C1 segment of cervical spinal cord (tissue), 14 donors: ENCODE measurements at regions not wholly inside any gene's neighbourhood (a gene's known extent, or its start where the extent isn't known, plus 50 kb on each side); places are given as distances from the start of the nearest gene placed in this dataset.
"Not testable (repeated sequence)": the region's sequence is repeated elsewhere in the genome, so short reads cannot be mapped to it uniquely, and the experiment has no call there.

Source experiments
- DNase-seq, 14 donors: peaks; one replicate each; lab custom pipeline; 2025; lab: John Stamatoyannopoulos, UW

DNA sequence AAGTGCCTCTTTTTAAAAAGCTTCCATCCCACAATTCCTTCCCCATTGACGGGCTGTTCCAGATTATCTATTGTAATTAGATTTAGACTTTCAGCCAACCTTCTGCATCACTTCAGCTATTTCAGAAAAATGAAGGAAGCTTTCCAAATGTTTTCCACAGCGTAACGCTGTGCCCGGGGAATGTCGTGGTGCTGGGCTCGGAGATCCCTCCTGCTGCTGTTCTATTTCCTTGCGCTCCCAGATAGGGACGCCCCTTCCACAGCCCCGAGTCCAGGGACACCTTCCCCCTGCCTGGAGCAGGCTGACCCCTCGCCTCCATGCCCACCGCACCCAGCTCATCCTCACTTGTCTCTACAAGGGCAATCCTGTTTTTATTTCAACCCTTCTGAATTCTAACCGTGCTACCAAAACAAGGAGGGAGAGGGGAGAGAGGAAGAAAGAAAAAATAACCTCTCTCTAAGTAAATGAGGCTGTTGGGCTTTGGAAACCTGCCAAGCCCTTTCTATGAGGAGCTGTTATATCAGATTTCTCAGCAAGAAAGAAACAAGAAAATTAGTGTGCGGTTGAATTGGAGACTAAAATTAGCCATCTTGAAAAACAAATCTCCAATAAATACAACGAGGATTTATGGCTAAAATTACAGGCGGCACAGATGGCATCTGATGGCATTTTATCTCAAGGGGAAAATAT, 366.9 kb downstream of the BRD1 start:
- no peak for DNase-seq

DNA sequence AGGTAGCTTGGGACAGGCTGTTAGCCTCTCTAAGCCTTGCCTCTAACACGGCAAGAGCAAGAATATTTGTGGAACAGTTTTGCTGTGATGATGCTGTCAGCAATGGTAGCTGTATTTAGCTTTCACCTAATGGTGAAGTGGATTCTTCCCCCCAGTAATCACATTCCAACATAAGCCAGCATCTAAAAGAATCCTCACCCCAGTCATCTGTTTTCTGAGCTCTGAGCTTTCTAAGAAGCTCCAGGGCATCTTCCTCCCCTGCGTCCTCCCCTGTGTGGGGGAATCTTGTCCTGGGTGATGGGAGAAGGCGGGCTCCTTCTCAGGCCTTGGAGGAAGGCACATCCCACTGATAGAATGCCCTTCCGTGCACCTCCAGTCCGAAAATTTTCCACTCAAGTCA, 367.6 kb downstream of the BRD1 start:
- DNase-seq: no peak

DNA sequence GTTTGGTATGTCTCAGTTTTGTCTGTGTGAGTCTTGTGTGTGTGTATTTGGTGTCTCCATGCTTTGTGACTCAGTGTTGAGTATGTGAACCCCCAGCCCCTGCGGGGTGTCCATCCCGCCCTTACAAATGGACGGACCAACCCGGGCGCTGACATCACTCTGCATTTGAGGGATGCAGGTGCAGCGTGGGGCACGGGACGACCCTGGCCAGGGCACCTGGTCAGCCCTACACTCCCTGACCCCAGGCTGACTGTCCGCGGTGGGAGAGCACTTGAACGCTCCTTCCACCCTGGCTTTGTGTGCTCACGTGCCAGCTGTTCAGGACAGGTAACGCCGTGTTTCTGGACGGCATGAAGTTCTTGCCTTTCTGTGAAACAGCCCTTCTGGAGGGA, 369.0 kb downstream of the BRD1 start:
- DNase-seq: no peak

DNA sequence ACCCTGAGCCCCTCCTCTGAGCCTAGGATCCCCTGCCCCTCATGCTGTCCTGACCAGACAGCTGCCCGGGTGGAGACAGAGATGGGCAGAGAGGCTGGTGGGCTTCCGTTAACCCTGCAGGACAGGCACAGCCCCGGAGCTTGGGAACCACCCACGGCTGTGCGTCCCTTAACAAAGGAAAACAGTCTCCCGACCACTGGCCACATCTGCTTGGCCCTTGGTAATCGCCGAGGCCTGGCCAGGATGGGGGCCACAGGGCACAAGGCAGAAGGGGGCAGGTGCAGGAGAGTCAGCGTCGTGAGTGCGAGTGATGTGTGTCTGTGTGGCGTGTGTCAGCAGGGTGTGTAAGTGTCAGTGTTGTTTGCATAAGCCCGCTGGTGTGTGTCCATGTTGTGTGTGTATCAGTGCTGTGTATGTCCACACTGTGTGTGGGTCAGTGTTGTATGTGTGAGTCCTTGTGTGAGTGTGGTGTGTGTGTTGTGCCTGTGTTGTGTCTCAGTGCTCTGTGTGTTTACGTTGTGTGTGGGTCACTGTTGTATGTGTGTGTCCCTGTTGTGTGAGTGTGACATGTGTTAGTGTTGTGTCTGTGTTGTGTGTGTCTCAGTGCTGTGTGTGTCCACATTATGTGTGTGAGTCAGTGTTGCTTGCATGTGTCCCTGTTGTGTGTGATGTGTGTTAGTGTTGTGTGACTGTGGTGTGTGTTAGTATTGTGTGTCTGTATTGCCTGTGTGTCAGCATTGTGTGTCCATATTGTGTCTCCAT, 369.5 kb downstream of the BRD1 start:
- DNase-seq: no peak

DNA sequence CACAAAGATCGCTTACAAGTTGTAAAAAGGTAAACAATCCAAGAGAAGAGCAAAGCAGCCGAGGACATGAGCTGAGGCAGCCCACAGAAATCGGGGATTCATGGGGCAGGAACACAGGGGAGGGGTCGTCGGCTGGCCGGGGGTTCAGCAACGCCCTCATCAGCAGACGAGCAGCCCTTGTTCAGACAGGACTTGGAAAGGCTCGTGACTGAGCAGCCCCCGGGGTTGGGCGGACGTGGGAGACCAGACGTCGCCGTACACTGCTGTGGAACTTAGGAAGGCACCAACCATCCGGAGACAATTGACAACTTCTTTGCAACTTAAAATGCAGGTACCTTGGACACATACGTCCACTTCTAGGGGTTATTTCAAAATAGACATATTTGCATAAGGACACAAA, 370.5 kb downstream of the BRD1 start:
- no peak for DNase-seq

DNA sequence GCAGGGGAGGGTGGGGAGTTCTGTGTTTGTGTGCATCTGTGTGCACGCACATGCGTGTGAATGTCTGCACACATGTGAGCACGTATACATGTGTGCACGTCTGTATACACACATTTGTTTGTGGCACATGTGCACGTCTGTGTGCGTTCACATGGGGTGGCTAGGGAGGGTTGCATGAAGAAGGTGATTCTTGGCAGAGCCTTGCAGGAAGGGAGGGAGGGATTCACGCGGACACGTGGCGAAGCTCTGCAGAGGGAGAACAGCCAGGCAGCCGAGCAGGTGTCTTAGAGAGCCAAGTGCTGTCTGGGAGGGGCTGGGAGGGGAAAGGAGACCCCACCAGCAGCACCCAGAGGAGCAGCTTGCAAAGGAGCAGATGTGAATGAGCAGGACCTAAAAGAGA, 372.1 kb downstream of the BRD1 start:
- DNase-seq: no peak

DNA sequence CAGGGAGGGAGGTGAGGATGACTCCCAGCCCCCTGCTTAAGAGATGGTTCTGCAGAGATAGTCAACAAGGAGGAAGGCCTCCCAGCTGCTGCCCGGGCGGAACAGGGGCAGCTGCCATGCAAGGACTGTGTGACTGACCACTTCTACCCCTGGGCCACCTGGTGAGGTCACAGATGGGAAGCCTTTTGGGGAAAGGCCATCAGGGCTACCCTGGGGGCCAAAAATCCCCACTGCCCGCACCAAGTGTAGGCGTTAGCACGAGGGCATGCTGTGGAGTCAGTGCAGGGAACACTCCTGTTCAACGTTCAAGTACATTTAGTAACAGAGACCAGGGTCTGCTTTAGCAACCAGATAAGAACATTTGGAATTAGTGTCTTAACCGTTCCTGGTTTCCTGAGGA, 372.9 kb downstream of the BRD1 start:
- DNase-seq: no peak

DNA sequence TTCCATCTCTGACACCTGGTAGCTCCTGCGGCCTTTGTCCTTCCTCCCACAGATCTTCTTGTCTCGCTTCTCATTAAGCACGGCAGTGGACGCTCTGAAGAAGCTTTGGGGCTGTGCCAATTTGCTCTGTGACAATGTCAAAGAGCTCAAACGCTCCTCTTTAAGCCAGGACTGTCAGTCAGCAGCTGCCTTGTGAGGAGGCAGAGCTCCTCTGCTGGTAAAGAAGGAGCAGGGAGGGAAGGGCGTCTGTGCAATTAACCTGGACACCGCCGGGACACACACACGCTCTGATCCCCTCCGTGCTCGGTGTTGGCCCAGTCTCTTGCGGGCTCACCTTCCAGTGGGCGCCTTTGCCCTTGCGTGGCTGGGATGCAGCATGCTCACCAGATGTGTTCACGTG, 373.9 kb downstream of the BRD1 start:
- DNase-seq: no peak

DNA sequence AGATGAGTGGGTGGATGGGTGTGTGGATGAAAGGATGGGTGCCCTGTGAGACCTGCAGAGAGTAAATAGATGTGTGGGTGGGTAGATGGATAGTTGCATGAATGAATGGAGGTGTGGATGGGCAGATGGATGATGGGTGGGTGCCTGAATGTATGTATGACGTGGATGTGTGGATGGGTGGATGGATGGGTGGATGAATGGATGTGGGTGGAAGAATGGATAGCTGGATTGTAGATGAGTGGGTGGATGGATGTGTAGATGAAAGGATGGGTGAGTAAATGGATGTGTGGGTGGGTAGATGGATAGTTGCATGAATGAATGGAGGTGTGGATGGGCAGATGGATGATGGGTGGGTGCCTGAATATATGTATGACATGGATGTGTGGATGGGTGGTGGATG, 374.7 kb downstream of the BRD1 start:
- not testable (repeated sequence) for DNase-seq

DNA sequence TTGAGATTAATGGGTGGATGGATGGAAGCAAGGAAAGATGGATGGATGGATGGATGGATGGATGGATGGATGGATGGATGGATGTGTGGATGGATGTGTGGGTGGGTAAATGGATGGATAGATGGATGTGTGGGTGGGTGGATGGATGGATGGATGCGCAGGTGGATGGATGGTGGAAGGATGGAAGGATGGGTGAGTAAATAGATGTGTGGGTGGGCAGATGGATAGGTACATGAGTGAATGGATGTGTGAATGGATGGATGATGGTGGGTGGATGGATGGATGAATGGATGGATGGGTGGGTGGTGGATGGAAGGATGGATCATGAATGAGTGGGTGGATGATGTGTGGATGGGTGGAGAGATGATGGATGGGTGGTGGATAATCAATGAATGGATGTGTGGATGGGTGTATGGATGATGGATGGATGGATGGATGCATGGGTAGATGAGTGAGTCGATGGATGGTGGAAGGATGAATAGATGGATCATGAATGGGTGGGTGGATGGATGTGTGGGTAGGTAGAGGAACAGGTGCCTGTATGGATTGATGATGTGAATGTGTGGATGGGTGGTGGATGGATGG, 375.2 kb downstream of the BRD1 start:
- DNase-seq: no peak

DNA sequence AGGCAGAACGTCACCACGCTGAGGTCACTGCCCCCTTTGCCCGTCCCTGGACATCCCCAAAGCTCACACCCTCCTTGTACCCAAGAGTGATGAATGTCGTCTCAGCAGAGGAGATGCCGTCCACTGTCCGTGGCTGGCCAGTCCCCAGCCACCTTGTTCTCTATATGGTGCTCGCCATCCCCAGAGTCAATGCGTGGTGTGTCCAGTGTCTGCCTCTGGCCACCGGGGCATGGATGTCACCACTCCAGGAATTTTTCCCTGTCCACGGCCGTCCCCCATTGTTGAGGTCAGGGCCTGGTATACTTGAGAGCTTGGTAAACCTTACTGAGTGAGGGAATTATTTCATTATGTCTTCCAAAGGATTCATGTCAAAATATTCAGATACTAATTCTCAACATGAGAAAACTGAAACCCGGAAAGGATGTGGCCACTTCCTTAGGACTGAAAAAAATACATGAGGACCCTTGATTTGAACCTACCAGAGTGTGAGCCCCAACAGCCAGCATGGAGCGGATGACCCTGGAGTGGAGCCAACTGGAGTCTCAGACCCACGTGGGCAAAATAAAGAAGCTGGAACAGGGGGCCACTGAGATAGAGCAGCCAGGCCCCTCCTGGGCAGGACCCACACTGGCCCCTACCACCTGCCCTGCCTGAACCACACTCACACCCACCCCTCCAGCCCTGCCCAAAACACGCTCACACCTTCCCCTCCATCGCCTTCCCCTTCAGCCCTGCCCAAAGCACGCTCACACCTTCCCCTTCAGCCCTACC, 376.4 kb downstream of the BRD1 start:
- DNase-seq: no peak

DNA sequence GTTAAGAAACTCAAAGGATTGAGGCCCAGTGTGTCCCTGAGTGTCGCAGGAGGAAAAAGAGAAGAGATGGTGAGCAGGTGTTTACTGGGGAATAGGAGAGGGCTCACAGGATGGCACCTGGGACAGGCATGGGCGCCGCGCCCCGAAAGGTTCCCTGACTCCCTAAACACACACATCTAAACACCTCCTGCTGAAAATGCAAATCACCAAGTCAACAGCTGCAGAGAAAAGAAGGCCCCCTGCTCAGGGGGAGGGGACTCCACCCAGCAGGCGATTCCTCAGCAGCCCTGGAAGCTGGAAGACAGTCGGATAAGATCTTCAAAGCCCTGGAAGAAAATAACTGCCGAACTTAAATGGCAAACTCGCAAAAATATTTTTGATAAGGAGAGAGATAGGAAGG, 377.2 kb downstream of the BRD1 start:
- no peak for DNase-seq

DNA sequence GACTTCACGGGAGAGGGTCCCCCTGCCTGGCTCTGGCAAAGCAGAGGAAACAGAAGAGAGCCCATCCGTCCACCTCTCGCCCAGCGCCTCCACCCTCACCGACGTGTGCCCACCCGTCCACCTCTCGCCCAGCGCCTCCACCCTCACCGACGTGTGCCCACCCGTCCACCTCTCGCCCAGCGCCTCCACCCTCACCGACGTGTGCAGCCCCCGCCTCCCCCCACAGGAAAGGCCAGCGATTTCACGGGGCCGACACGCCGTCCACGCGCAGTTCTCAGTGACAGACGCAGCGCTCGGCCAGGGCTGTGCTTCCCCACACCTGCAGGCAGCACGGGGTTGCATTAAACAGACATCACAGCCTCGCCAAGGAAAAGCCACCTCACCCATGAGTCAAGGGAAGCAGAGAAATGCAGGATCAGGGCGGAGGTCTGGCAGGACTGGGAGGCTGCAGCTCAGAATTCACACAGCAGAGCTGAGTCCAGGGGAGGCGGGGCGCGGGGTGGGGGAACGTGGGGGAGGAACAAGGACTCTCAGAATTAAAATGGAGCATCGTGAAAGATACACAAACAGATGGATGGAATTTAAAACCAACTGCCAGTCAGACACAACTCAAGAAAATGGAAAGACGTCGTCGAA, 377.7 kb downstream of the BRD1 start:
- DNase-seq: peak in 1 of 14 donors; percentile 2

DNA sequence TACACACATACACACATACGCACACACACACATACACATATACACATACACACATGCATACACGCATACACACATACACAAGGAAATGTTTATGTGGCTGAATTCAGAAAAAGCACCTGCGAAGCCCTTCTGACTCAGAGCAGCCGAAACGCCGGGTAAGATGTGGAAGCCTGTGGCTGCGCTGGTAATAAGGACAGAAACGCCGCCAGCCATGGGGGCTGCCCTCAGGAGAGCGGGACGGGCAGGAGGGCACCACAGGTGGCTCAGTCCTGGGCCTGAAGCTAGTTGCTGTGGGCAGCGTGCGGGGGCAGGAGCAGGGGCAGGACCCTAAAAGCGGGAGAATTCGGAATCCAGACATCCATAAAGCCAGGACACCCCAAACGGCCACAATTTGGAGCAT, 378.3 kb downstream of the BRD1 start:
- no peak for DNase-seq

DNA sequence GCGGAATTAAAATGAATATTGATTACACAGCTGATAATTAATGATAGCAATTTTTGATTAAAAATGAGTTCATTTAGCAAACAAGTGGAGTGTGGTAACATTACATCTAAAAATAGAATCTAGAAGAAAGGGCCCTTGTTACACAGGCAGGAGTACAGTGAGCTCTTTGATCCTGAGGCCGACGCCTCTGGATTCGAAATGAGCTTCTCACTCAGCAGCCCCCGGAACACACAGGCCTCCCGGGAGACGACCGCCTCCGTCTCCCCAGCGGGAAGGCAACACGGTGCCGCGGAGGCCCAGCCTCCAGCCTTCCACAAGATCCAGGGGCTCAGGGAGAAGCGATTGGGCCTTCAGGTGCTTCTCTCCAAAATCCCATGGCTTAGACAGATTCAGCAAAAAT, 379.1 kb downstream of the BRD1 start:
- DNase-seq: peak in 10 of 14 donors; percentile 3 to 65 (median 52)

DNA sequence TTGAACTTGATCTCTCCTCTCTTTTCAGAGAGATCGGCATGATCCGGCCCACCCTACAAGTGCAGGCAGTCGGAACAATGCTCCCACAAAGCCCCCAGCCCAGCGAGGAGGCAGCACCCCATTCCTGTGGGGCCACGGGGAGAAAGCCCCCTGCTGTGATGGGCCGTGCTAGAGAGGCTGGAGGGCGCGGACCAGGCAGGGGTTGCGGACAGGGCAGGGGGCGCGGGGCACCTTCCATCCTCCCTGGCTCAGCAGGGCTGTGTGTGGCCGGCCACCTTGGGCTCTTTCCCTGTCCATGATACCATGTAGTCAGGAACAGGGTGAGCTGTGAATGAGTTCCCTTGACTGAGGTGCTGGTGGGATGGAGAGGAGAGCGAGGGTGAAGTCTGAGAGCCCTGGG, 379.8 kb downstream of the BRD1 start:
- no peak for DNase-seq

DNA sequence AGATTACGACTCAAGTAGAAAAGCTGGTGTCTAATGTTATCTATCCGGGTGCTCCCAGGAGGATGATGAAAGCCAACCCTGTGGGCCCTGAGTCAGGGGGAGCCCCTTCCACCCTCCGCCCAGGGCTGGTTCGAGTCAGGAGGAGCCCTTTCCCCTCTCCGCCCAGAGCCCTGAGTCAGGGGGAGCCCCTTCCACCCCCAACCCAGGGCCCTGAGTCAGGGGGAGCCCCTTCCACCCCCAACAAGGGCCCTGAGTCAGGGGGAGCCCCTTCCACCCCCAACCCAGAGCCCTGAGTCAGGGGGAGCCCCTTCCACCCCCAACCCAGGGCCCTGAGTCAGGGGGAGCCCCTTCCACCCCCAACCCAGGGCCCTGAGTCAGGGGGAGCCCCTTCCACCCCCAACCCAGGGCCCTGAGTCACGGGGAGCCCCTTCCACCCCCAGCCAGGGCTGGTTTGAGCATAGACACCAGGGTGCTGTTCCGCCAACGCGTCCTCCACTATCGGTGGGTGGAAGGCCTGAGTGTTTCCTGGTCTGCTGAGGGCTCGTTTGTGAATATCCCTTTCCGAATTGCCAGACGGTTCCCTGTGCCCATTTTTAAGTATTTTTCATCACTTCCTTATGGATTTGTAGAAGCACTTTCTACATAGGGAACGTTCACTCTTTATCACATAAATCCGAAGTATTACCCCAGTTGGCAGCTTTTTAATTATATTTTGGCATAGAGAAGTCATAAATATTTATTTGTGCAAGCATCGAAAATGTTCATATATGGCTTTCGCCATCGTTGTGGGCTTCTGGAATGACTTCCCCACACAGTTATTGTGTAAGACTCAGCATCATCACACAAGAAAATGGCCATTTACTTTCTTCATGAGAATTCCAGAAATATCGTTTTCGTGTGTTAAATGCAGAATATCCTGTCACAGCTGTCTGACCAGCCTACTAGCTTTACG, 380.6 kb downstream of the BRD1 start:
- DNase-seq: no peak

DNA sequence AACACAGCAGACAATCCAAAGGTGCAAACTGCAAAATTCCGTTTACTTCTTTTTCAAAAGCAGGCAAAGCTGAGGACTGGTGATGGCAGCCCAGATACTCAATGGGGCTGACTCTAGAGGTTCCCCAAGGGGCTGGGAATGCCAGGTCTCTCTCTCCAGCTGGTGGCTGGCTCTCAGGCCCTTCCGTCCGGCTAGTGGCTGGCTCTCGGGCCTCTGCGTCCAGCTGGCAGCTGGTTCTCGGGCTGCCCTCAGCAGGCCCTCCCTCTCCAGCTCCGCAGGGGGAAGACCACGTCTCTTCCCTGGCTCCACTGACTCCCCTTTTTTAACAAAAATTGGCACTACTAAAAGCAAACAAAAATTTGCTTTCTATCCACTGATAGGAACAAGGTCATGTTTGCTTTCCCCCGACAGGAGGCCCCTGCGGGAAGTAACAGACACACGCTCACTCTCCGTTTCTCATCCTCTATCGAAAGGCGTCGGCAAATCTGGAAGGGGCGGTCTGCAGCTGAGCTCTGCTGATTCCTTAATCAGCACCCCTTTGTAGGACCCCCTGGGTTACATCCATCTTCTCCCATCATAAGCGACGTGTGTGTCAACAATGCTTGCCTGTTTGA, 381.4 kb downstream of the BRD1 start:
- no peak for DNase-seq

DNA sequence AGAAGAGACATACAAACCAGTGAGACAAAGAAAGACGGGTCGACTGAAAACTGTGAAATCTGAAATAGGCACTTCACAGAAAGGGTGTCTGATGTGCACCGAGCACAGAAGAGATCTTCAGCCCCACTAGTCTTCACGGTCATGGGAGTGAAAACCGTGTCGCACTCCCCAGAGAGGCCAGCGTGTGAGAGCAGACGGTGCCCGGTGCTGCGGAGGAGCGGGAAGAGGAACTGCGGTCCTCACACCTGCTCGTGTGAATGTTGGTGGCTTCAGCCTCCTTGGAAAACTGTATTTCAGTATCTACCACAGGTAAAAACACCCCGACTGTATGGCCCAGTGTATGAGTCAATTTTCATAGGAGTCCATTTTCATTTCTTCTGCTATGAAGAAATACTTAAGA, 382.9 kb downstream of the BRD1 start:
- no peak for DNase-seq

DNA sequence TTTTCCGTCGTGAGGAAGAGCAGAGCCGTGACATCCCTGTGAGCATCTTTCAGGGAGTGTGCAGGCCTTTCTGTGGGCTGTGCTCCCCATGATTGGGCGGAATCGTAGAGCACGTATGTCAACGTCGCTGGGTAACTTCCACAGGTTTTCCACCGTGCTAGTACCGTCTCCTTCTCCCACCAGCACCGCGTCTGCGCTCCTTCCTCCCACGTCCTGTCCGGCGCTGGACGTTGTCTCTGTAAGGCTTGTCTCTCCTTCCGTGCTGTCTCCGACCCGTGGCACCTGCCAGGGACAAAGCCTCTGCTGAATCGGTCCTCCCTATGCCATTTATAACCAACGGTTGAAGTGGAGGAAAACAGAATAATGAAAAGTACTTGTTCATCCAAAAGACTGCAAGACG, 386.7 kb downstream of the BRD1 start:
- no peak for DNase-seq
